OCI-LY1 (cell line): ENCODE measurements at regions not wholly inside any gene's neighbourhood (a gene's known extent, or its start where the extent isn't known, plus 50 kb on each side); places are given as distances from the start of the nearest gene placed in this dataset.

Experiments
- H2AFZ ChIP-seq: fragments of 200-600 bp; sonication (generic), shearing (Covaris generic); 2 replicates; pipeline ENCODE4 v1.6.0; 2014; ENCODE audit warnings: antibody characterized with exemption, mild to moderate bottlenecking, low read length
- H3F3A ChIP-seq: fragments of 200-600 bp; sonication (generic), shearing (Covaris generic); 2 replicates; pipeline ENCODE4 v1.6.0; 2014; ENCODE audit warnings: mild to moderate bottlenecking, antibody characterized with exemption, low read length, moderate library complexity; ENCODE audit not compliant: insufficient read depth
- H3K27ac ChIP-seq: fragments of 200-600 bp; sonication (generic); 2 replicates; pipeline ENCODE4 v1.5.1; 2014; ENCODE audit warnings: low read length, mixed run types, mild to moderate bottlenecking, low read depth; ENCODE audit not compliant: poor library complexity, severe bottlenecking
- H3K27me3 ChIP-seq: fragments of 200-600 bp; sonication (generic); 2 replicates; pipeline ENCODE4 v1.6.0; 2014; ENCODE audit warnings: antibody characterized with exemption, mild to moderate bottlenecking, low read length, moderate library complexity; ENCODE audit not compliant: insufficient read depth
- H3K36me3 ChIP-seq: fragments of 200-600 bp; sonication (generic); 2 replicates; pipeline ENCODE4 v1.6.1; 2014; ENCODE audit warnings: mild to moderate bottlenecking, antibody characterized with exemption, low read length, moderate library complexity, mixed read lengths; ENCODE audit not compliant: insufficient read depth
- H3K4me1 ChIP-seq: fragments of 200-600 bp; sonication (generic); 2 replicates; pipeline ENCODE4 v1.5.1; 2014; ENCODE audit warnings: mild to moderate bottlenecking, low read length, moderate library complexity; ENCODE audit not compliant: insufficient read depth, severe bottlenecking
- H3K4me2 ChIP-seq: fragments of 200-600 bp; sonication (generic), shearing (Covaris generic); 2 replicates; pipeline ENCODE4 v1.6.1; 2014; ENCODE audit warnings: low read length
- H3K4me3 ChIP-seq: fragments of 200-600 bp; sonication (generic); 2 replicates; pipeline ENCODE4 v1.5.1; 2014; ENCODE audit warnings: low read length, low read depth, mild to moderate bottlenecking, mixed read lengths; ENCODE audit not compliant: poor library complexity, severe bottlenecking
- H3K79me2 ChIP-seq: fragments of 200-600 bp; shearing (Covaris generic); 2 replicates; pipeline ENCODE4 v1.6.1; 2016; ENCODE audit warnings: mixed run types, low read length, mixed read lengths; ENCODE audit not compliant: insufficient read depth
- H3K9ac ChIP-seq: fragments of 200-600 bp; sonication (generic), shearing (Covaris generic); 2 replicates; pipeline ENCODE4 v1.6.1; 2014; ENCODE audit warnings: mild to moderate bottlenecking, low read length, mixed read lengths
- H3K9me2 ChIP-seq: fragments of 200-600 bp; sonication (generic), shearing (Covaris generic); 2 replicates; pipeline ENCODE4 v1.6.1; 2014; ENCODE audit warnings: low read depth, mild to moderate bottlenecking, low read length, mixed read lengths
- H3K9me3 ChIP-seq: fragments of 200-600 bp; shearing (Covaris generic); 2 replicates; pipeline ENCODE4 v1.6.1; 2014; ENCODE audit warnings: low read length, mixed read lengths
- H4K20me1 ChIP-seq: fragments of 200-600 bp; sonication (generic), shearing (Covaris generic); 2 replicates; pipeline ENCODE4 v1.6.0; 2016; ENCODE audit warnings: mild to moderate bottlenecking, low read length; ENCODE audit not compliant: insufficient read depth
- EZH2 ChIP-seq: fragments of 200-600 bp; sonication (generic), shearing (Covaris generic); IDR thresholded peaks from 2 replicates; pipeline ENCODE4 v1.8.0; 2017; ENCODE audit warnings: borderline replicate concordance, mixed run types, mild to moderate bottlenecking, antibody characterized with exemption, low read length, moderate library complexity, mixed read lengths
- TF ChIP-seq, protein P1 (sequence below): fragments of 200-600 bp; sonication (generic), shearing (Covaris generic); IDR thresholded peaks from 2 replicates; pipeline ENCODE4 v1.5.1; 2017; ENCODE audit warnings: mild to moderate bottlenecking, antibody characterized with exemption, low read length, moderate library complexity, mixed read lengths

DNA sequence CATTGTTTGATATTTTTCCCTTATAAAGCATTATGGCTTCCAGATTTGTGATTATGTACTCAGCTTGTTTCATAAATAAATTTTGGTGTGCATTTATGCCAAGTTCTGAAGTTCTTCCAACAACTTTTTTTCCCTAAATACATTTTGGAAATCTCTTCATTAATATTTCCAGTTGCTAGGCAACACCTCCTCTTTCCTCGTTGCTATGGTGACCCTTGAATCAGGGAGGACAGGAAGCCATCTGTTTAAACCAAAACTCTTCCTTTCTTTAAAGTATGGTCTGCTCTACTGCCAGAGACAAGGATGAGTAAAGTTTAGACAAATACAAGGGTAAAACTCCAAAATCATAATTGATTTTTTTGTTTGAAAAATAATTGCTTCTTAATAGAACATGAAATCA is 779.3 kb downstream of the CDH9 start:
- no peaks in the 10 kb centered on the region for H3K4me1 ChIP-seq
- H3K4me3 ChIP-seq: no peak overlapping the region
- TF ChIP-seq EZH2: no peak
- TF ChIP-seq, protein P1, sequence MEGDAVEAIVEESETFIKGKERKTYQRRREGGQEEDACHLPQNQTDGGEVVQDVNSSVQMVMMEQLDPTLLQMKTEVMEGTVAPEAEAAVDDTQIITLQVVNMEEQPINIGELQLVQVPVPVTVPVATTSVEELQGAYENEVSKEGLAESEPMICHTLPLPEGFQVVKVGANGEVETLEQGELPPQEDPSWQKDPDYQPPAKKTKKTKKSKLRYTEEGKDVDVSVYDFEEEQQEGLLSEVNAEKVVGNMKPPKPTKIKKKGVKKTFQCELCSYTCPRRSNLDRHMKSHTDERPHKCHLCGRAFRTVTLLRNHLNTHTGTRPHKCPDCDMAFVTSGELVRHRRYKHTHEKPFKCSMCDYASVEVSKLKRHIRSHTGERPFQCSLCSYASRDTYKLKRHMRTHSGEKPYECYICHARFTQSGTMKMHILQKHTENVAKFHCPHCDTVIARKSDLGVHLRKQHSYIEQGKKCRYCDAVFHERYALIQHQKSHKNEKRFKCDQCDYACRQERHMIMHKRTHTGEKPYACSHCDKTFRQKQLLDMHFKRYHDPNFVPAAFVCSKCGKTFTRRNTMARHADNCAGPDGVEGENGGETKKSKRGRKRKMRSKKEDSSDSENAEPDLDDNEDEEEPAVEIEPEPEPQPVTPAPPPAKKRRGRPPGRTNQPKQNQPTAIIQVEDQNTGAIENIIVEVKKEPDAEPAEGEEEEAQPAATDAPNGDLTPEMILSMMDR: no peak
- H3K27ac ChIP-seq: no peak overlapping the region
- no peaks in the 10 kb centered on the region for H3K27me3 ChIP-seq
- no peak overlapping the region for H3K4me2 ChIP-seq
- no peaks in the 10 kb centered on the region for H3K9me2 ChIP-seq
- no peaks in the 10 kb centered on the region for H4K20me1 ChIP-seq
- H3K79me2 ChIP-seq: no peaks in the 10 kb centered on the region
- no peak overlapping the region for H3K9ac ChIP-seq
- H3K36me3 ChIP-seq: no peaks in the 10 kb centered on the region
- H2AFZ ChIP-seq: no peak overlapping the region
- H3F3A ChIP-seq: no peaks in the 10 kb centered on the region
- no peaks in the 10 kb centered on the region for H3K9me3 ChIP-seq

DNA sequence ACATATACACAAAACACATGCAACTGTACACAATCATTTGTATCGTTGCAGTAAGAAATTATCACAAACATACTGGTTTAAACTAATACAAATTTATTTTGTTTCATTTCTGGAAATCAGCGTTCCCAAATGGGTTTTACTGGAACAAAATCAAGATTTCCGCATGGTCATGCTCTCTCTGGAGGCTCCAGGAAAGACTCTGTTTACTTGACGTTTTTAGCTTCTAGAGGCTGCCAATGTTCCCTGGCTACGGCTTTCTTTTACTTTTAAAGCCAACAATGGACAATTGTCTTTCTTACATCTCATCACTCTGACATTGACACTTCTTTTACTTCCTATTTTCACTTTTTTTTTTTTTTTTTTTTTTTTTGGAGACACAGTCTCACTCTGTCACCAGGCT is 793.1 kb downstream of the CDH9 start:
- Histone ChIP-seq H3K27ac (no peak overlapping the region), H3K4me2 (no peak overlapping the region), H2AFZ (no peak overlapping the region), H3K4me1 (no peaks in the 10 kb centered on the region), H3F3A (no peaks in the 10 kb centered on the region), H3K9ac (no peak overlapping the region), H3K27me3 (no peaks in the 10 kb centered on the region), H3K9me3 (no peaks in the 10 kb centered on the region), H3K36me3 (no peaks in the 10 kb centered on the region), H3K4me3 (no peak overlapping the region), H3K9me2 (no peaks in the 10 kb centered on the region), H3K79me2 (no peaks in the 10 kb centered on the region), H4K20me1 (no peaks in the 10 kb centered on the region)
- TF ChIP-seq, protein P1: no peak
- TF ChIP-seq EZH2: no peak

DNA sequence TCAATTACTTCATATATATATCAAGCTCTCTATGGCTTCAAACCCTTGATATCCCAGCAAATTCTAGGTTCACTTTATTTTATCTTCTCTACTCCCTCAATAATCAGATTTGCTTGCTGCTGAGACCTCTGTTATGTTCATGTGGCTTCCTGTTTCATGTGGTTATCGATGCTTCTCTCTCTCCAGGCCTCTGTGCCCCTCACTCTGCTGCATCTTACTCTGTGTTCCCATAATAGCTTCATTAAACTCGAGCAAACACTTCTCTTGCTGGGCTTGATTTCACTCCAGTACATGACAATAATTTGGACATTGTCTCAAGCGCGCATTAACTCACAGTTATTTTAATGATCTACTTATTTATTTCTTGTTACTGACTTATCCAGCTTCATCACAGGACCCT is 798.8 kb downstream of the CDH9 start:
- Histone ChIP-seq H3K9me2 (no peaks in the 10 kb centered on the region), H3F3A (no peaks in the 10 kb centered on the region), H3K79me2 (no peaks in the 10 kb centered on the region), H3K4me1 (no peaks in the 10 kb centered on the region), H4K20me1 (no peaks in the 10 kb centered on the region), H3K9me3 (no peaks in the 10 kb centered on the region), H3K9ac (no peak overlapping the region), H3K27ac (no peak overlapping the region), H3K4me2 (no peak overlapping the region), H3K36me3 (no peaks in the 10 kb centered on the region), H3K27me3 (no peaks in the 10 kb centered on the region), H3K4me3 (no peak overlapping the region), H2AFZ (no peak overlapping the region)
- no peak for TF ChIP-seq EZH2
- TF ChIP-seq, protein P1: no peak
